BLaER1 (cell line): ENCODE measurements at regions not wholly inside any gene's neighbourhood (a gene's known extent, or its start where the extent isn't known, plus 50 kb on each side); places are given as distances from the start of the nearest gene placed in this dataset.
"Not testable (repeated sequence)": the region's sequence is repeated elsewhere in the genome, so short reads cannot be mapped to it uniquely, and the experiment has no call there.

Source experiments
- H3K27ac ChIP-seq: shearing (Covaris generic); formaldehyde crosslinking; 2 replicates; pipeline ENCODE4 v1.8.1; 2022
- H3K27me3 ChIP-seq: shearing (Covaris generic); formaldehyde crosslinking; 2 replicates; pipeline ENCODE4 v1.8.1; 2022
- H3K36me3 ChIP-seq: shearing (Covaris generic); formaldehyde crosslinking; 2 replicates; pipeline ENCODE4 v1.8.1; 2022
- H3K4me1 ChIP-seq: shearing (Covaris generic); formaldehyde crosslinking; 2 replicates; pipeline ENCODE4 v1.8.1; 2022
- H3K4me2 ChIP-seq: shearing (Covaris generic); formaldehyde crosslinking; 2 replicates; pipeline ENCODE4 v1.8.1; 2022
- H3K4me3 ChIP-seq: shearing (Covaris generic); formaldehyde crosslinking; 2 replicates; pipeline ENCODE4 v1.8.1; 2022
- H3K9ac ChIP-seq: shearing (Covaris generic); formaldehyde crosslinking; 2 replicates; pipeline ENCODE4 v1.8.1; 2022
- H3K9me3 ChIP-seq: shearing (Covaris generic); formaldehyde crosslinking; 2 replicates; pipeline ENCODE4 v1.8.1; 2022
- H4K20me1 ChIP-seq: shearing (Covaris generic); formaldehyde crosslinking; 2 replicates; pipeline ENCODE4 v1.8.1; 2022
- Cebpa-rat ChIP-seq: shearing (Covaris generic); IDR thresholded peaks from 2 replicates; pipeline ENCODE4 v1.8.1; 2022

GRCh38 chr15:26001201-26001600 is 138.1 kb upstream of the ATP10A start:
- H3K4me2 ChIP-seq = no peak overlapping the region
- peaks cover 14% of the 10 kb centered on the region for H3K9me3 ChIP-seq
- no peak overlapping the region for H3K27ac ChIP-seq
- no peak overlapping the region for H3K4me3 ChIP-seq
- H3K4me1 ChIP-seq = peaks cover 25% of the 10 kb centered on the region
- no peak overlapping the region for H3K9ac ChIP-seq
- H4K20me1 ChIP-seq = no peaks in the 10 kb centered on the region
- H3K36me3 ChIP-seq = no peaks in the 10 kb centered on the region
- no peaks in the 10 kb centered on the region for H3K27me3 ChIP-seq
- no peak for TF ChIP-seq Cebpa-rat

DNA sequence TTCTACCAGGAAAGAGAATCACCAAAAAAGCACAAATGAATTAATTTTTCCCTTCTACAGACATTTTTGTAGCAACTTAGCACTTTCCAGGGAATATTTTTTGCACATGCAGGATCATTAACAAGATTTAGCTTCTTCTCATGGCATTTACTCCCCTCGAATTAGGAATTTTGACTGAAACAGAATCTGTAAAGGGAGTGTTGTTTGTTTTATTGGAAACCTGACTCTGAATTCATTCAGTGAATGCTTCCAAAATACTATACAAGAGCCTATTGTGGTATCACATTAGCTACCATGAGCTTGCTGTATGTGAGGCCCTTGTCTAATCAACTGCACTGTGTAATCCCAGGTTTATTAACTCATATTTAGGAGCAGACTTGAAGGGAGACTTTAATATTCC is 130.4 kb upstream of the ATP10A start:
- no peak overlapping the region for H3K4me3 ChIP-seq
- no peak for TF ChIP-seq Cebpa-rat
- H3K4me2 ChIP-seq = peak overlapping the region; percentile 80
- H3K27ac ChIP-seq = no peak overlapping the region
- H3K27me3 ChIP-seq = no peaks in the 10 kb centered on the region
- H3K9me3 ChIP-seq = peaks cover 32% of the 10 kb centered on the region
- H3K36me3 ChIP-seq = no peaks in the 10 kb centered on the region
- H4K20me1 ChIP-seq = no peaks in the 10 kb centered on the region
- peaks cover 55% of the 10 kb centered on the region for H3K4me1 ChIP-seq
- no peak overlapping the region for H3K9ac ChIP-seq

DNA sequence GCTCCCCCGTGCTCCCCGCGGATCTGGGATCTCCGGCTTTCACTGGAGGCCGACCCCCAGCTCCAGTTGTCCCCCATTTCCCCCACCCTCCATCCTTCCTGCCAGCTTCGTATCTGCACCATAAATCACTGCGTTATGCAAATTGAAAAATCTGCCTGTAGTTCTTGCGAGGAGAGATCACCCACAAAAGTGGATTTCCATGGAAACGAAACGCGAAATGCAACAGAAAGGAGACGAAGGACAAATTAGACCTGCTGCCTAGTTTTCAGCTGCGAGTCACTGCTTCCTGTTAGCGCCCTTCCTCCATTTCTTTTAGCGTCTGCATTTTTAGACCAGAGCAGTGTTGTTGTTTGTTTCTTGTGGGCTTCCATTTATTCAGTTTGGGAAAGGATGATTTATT is 127.1 kb upstream of the ATP10A start:
- no peak for TF ChIP-seq Cebpa-rat
- H3K9me3 ChIP-seq = peaks cover 23% of the 10 kb centered on the region
- H3K4me3 ChIP-seq = no peak overlapping the region
- no peaks in the 10 kb centered on the region for H3K36me3 ChIP-seq
- peaks cover 69% of the 10 kb centered on the region for H3K4me1 ChIP-seq
- no peaks in the 10 kb centered on the region for H3K27me3 ChIP-seq
- H4K20me1 ChIP-seq = no peaks in the 10 kb centered on the region
- H3K9ac ChIP-seq = no peak overlapping the region
- no peak overlapping the region for H3K27ac ChIP-seq
- H3K4me2 ChIP-seq = no peak overlapping the region

GRCh38 chr15:25989327-25989726 is 126.2 kb upstream of the ATP10A start:
- TF ChIP-seq Cebpa-rat = no peak
- no peaks in the 10 kb centered on the region for H3K27me3 ChIP-seq
- peaks cover 69% of the 10 kb centered on the region for H3K4me1 ChIP-seq
- no peaks in the 10 kb centered on the region for H4K20me1 ChIP-seq
- H3K4me2 ChIP-seq = no peak overlapping the region
- peaks cover 23% of the 10 kb centered on the region for H3K9me3 ChIP-seq
- H3K4me3 ChIP-seq = no peak overlapping the region
- peak overlapping the region; percentile 23; the same call in 1 of the 2 replicates for H3K27ac ChIP-seq
- H3K36me3 ChIP-seq = no peaks in the 10 kb centered on the region
- no peak overlapping the region for H3K9ac ChIP-seq

DNA sequence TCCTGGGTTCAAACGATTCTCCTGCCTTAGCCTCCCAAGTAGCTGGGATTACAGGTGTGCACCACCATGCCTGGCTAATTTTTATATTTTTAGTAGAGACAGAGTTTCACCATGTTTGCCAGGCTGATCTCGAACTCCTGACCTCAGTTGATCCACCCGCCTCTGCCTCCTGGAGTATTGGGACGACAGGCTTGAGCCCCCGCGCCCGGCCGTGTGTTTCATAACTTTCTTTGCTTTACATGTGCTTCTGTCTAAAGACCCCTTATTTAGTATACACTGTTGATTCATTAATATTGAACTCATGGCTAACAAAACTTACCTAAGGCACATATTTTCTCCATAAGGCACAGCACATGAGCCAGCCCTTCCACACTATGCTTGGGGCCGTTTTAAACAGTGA is 125.6 kb upstream of the ATP10A start:
- H3K4me2 ChIP-seq, H3K36me3 ChIP-seq, H3K4me3 ChIP-seq, H4K20me1 ChIP-seq, H3K9ac ChIP-seq, H3K27me3 ChIP-seq: not testable (repeated sequence)
- H3K9me3 ChIP-seq = peaks cover 23% of the 10 kb centered on the region
- H3K4me1 ChIP-seq = peaks cover 64% of the 10 kb centered on the region
- peak overlapping the region; percentile 23; the same call in 1 of the 2 replicates for H3K27ac ChIP-seq

DNA sequence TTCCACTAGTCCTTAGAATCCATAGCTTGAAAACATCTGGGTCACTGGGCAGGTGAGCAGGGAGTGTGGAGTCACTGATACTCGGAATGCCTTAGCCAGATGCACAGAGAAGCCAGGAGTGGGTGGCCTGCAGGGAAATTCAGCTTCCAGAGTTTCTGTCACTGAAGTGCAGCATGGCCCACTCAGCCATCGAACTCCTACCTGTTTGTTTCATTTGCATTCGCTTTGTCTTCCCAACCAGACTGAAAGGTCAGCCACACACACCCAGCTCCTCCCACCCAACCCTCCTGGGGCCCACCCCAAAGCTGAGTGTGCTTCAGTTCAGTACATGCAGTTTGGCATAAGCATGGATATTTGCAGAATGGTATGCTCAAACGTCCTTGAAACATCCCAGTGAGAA is 124.5 kb upstream of the ATP10A start:
- Histone ChIP-seq H3K9me3 (peaks cover 23% of the 10 kb centered on the region), H3K27ac (peak overlapping the region; percentile 51), H3K4me1 (peaks cover 54% of the 10 kb centered on the region), H4K20me1 (no peaks in the 10 kb centered on the region), H3K9ac (no peak overlapping the region), H3K36me3 (no peaks in the 10 kb centered on the region), H3K4me3 (no peak overlapping the region; the same call in 1 of the 2 replicates), H3K27me3 (no peaks in the 10 kb centered on the region), H3K4me2 (peak overlapping the region; percentile 88)
- TF ChIP-seq Cebpa-rat = no peak

DNA sequence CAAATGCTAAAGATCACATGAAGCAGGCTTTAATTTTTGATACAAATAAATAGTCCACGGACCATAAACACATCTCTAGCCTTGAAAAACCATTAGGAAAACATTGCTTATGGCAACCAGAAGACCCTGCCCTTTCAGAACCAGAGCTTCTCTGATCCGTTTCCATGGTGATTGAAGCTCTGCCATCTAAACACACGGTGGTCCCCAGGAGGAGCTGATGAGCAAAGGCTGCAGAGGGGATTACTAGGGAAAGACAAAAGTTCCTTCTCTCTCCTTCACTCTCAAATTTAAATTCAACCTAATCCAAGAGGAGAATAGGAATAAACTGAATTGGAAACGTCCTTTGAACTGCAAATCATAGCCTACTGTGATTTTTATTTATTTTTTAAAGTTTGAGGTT is 122.0 kb upstream of the ATP10A start:
- Histone ChIP-seq H3K27ac (no peak overlapping the region), H3K9me3 (peaks cover 14% of the 10 kb centered on the region)

DNA sequence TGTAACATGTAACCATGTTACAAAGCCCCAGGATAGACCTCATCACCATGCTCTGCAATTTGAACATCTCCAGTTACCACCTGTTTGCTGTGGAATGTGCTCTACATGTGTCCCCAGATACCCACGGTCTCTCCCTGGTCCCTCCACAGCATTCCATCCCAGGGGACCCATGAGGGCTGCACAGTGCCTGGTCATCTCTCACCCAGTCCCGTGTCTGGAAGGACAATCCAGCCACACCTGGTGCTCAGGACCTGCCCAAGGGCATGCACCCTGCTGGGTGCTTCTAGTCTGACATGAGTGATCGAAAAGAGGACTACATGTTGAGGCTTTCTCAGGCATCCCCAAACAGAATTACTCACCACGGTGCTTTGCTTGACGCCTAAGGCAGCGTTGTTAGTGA is 119.6 kb upstream of the ATP10A start:
- peaks cover 7% of the 10 kb centered on the region; the same call in 1 of the 2 replicates for H3K9me3 ChIP-seq
- H3K4me2 ChIP-seq = no peak overlapping the region
- H3K4me3 ChIP-seq = no peak overlapping the region
- peaks cover 35% of the 10 kb centered on the region for H3K4me1 ChIP-seq
- H4K20me1 ChIP-seq = no peaks in the 10 kb centered on the region
- H3K27me3 ChIP-seq = no peaks in the 10 kb centered on the region
- no peak for TF ChIP-seq Cebpa-rat
- no peaks in the 10 kb centered on the region for H3K36me3 ChIP-seq
- H3K9ac ChIP-seq = no peak overlapping the region
- H3K27ac ChIP-seq = no peak overlapping the region

More for the DNA sequence above, 122.0 kb upstream of the ATP10A start:
- H4K20me1 ChIP-seq = no peaks in the 10 kb centered on the region
- peak overlapping the region; percentile 56; the same call in 1 of the 2 replicates for H3K4me3 ChIP-seq
- no peaks in the 10 kb centered on the region for H3K36me3 ChIP-seq
- peak overlapping the region; percentile 88 for H3K4me2 ChIP-seq
- TF ChIP-seq Cebpa-rat = no peak
- no peaks in the 10 kb centered on the region for H3K27me3 ChIP-seq
- no peak overlapping the region for H3K9ac ChIP-seq
- peaks cover 50% of the 10 kb centered on the region for H3K4me1 ChIP-seq

- no peak overlapping the region for H3K9ac ChIP-seq
- H3K36me3 ChIP-seq = no peaks in the 10 kb centered on the region
These were observed 118.0 kb upstream of the ATP10A start for GRCh38 chr15:25981114-25981513.

GRCh38 chr15:25972141-25972675 is 109.1 kb upstream of the ATP10A start:
- H3K27ac ChIP-seq = no peak overlapping the region
- no peak overlapping the region for H3K4me3 ChIP-seq
- no peaks in the 10 kb centered on the region for H4K20me1 ChIP-seq
- H3K27me3 ChIP-seq = no peaks in the 10 kb centered on the region
- peaks cover 17% of the 10 kb centered on the region for H3K9me3 ChIP-seq
- peaks cover 7% of the 10 kb centered on the region; the same call in 1 of the 2 replicates for H3K4me1 ChIP-seq
- TF ChIP-seq Cebpa-rat = no peak
- no peaks in the 10 kb centered on the region for H3K36me3 ChIP-seq
- H3K4me2 ChIP-seq = no peak overlapping the region
- no peak overlapping the region for H3K9ac ChIP-seq

More at GRCh38 chr15:25981114-25981513, 118.0 kb upstream of the ATP10A start:
- Histone ChIP-seq H3K9me3 (peaks cover 7% of the 10 kb centered on the region; the same call in 1 of the 2 replicates), H3K27me3 (no peaks in the 10 kb centered on the region), H3K4me1 (peaks cover 19% of the 10 kb centered on the region), H4K20me1 (no peaks in the 10 kb centered on the region), H3K4me2 (no peak overlapping the region), H3K4me3 (no peak overlapping the region), H3K27ac (no peak overlapping the region)
- TF ChIP-seq Cebpa-rat = no peak

GRCh38 chr15:25971053-25971452 is 107.9 kb upstream of the ATP10A start:
- Histone ChIP-seq H3K27ac (no peak overlapping the region), H3K27me3 (no peaks in the 10 kb centered on the region), H3K4me1 (peaks cover 7% of the 10 kb centered on the region; the same call in 1 of the 2 replicates), H3K9ac (no peak overlapping the region), H3K4me2 (no peak overlapping the region), H3K9me3 (peaks cover 17% of the 10 kb centered on the region), H3K4me3 (no peak overlapping the region), H4K20me1 (no peaks in the 10 kb centered on the region), H3K36me3 (no peaks in the 10 kb centered on the region)
- TF ChIP-seq Cebpa-rat = no peak
